ENCODE measurements at regions not wholly inside any gene's neighbourhood (a gene's known extent, or its start where the extent isn't known, plus 50 kb on each side); places are given as distances from the start of the nearest gene placed in this dataset.
A peak's percentile ranks its signal among the peaks of the same experiment; 100 is the strongest.

DNA sequence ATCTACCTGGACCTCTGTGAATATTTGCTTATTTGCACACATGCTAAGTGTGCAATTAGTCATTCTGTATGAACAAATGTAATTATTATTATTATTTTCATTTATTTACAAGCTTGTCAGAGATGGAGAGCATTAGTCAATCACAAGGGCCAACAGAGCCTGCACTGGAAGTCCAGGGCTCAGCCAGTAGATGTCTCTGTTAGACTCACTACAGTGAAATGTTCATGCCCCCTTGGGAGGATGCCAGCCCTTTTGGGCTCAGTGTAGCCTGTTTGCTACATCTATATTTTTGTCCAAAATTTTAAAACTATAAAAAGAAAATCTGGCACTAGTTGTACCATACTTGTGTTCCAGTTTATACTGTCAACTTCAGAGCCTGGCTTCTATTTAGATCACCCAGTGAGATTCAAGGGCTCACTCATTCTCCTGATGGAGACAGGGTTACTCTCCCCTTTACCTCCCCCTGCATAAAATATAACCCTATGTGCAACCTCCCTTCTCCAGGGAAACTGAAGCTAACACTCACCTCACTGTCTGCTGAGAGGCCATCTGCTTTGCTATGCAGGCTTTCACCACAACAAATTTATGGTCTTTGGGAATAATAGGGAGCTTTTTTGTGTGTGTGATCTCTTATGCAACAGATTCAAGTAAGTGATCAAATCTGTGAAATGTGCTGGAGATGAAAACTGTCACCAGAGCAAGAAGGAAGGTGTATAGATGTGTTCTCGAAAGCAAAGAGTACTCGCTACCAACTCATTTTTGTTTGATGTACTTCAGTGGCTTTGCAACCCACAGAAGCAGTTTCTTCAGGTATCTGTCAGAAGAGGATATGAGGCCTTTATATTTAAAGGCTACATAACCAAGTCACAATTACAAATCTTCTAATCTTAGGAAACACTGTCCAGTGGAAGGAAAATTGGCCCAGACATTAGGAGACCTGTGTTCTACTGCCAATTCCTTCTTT lies 99.9 kb upstream of the TLE4 start:
- TF ChIP-seq, protein P1, sequence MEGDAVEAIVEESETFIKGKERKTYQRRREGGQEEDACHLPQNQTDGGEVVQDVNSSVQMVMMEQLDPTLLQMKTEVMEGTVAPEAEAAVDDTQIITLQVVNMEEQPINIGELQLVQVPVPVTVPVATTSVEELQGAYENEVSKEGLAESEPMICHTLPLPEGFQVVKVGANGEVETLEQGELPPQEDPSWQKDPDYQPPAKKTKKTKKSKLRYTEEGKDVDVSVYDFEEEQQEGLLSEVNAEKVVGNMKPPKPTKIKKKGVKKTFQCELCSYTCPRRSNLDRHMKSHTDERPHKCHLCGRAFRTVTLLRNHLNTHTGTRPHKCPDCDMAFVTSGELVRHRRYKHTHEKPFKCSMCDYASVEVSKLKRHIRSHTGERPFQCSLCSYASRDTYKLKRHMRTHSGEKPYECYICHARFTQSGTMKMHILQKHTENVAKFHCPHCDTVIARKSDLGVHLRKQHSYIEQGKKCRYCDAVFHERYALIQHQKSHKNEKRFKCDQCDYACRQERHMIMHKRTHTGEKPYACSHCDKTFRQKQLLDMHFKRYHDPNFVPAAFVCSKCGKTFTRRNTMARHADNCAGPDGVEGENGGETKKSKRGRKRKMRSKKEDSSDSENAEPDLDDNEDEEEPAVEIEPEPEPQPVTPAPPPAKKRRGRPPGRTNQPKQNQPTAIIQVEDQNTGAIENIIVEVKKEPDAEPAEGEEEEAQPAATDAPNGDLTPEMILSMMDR (conservative IDR thresholded peaks at IDR 0.05; ENCODE audit: low read depth, low read length) = peak; percentile 53
- no peak for TF ChIP-seq EZH2 (IDR thresholded peaks at IDR 0.05; ENCODE audit: borderline replicate concordance, low read depth, low read length, poor library complexity, severe bottlenecking)

Measured in A673 (cell line).